ENCODE measurements at regions not wholly inside any gene's neighbourhood (a gene's known extent, or its start where the extent isn't known, plus 50 kb on each side); places are given as distances from the start of the nearest gene placed in this dataset.

- TF ChIP-seq CTCF (conservative IDR thresholded peaks at IDR 0.05; ENCODE audit: low read depth in 2 of 2): no peak
- no peak for TF ChIP-seq REST (IDR thresholded peaks at IDR 0.05; ENCODE audit: unreplicated experiment)
- no peak for TF ChIP-seq EZH2 (IDR thresholded peaks at IDR 0.05; ENCODE audit: low read depth, unreplicated experiment)
- no peak for TF ChIP-seq CREB1 (CRISPR knock-in tag; IDR thresholded peaks at IDR 0.05; ENCODE audit: low read depth)
- TF ChIP-seq POLR2AphosphoS5 (IDR thresholded peaks at IDR 0.05; ENCODE audit: low read depth): no peak
- no peak for TF ChIP-seq JUNB (IDR thresholded peaks at IDR 0.05; ENCODE audit: unreplicated experiment)
- no peak for TF ChIP-seq EZH2phosphoT487 (IDR thresholded peaks at IDR 0.05; ENCODE audit: unreplicated experiment)
- TF ChIP-seq ETS1 (IDR thresholded peaks at IDR 0.05): no peak
- no peak for TF ChIP-seq ZNF331 (CRISPR knock-in tag; IDR thresholded peaks at IDR 0.05; ENCODE audit: low read depth)
- no peak for TF ChIP-seq ZNF114 (CRISPR knock-in tag; IDR thresholded peaks at IDR 0.05)
- TF ChIP-seq ZNF462 (CRISPR knock-in tag; IDR thresholded peaks at IDR 0.05): no peak
Observed at GRCh38 chr6:84599991-84600390, 164.4 kb downstream of the TBX18 start.
